Stimulated activated CD8-positive, alpha-beta memory T cell treated with anti-CD3 and anti-CD28 coated beads, Interleukin-15, amount 100 ng/mL, for 48 hours (primary cell): ENCODE measurements at regions not wholly inside any gene's neighbourhood (a gene's known extent, or its start where the extent isn't known, plus 50 kb on each side); places are given as distances from the start of the nearest gene placed in this dataset.
"Not testable (repeated sequence)": the region's sequence is repeated elsewhere in the genome, so short reads cannot be mapped to it uniquely, and the experiment has no call there.

Experiments
- DNase-seq, 2 donors: peaks; one replicate each; pipeline ENCODE4 v3.0.0-alpha.2; 2020; ENCODE audit warnings: low read depth in 2 of 2

- no peak for DNase-seq
Measured at GRCh38 chr11:29485641-29486040, 531.2 kb downstream of the KCNA4 start.

GRCh38 chr11:29484548-29484947 lies 532.3 kb downstream of the KCNA4 start:
- no peak for DNase-seq

GRCh38 chr11:29483831-29484230 lies 533.0 kb downstream of the KCNA4 start:
- DNase-seq: no peak

DNA sequence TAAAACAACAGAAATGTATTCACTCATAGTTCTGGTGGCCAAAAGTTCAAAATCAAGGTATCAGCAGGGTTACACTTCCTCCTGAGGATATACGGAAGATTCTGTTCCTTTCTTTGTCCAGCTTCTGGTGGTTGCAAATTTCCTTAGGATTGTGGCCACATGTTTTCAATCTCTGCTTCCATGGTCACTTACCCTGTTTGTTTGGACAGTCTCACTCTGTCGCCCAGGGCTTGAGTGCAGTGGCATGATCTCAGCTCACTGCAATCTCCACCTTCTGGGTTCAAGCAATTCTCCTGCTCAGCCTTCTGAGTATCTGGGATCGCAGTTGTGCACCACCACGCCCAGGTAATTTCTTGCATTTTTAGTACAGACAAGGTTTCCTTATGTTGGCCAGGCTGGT lies 534.3 kb downstream of the KCNA4 start:
- DNase-seq: no peak

DNA sequence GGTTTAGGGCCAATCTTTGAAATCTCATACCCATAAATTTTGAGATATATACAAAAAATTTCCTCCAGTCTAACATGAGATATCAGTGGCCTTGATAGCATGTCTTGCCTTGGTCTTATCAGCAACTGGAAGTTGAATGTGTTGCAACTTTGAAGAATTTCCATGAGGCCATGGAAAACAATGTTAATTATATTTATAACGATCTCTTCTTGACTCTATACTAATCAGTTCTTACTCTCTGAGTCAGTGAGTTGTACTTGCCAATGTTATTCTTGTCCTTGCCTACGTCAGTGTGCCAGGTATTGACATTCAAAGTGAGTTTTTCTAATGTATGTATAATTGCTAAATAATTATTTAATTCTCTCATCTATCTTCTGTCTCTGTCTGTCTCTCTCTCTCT lies 535.1 kb downstream of the KCNA4 start:
- no peak for DNase-seq

- no peak for DNase-seq
Measured at GRCh38 chr11:29480981-29481380, 535.8 kb downstream of the KCNA4 start.

- DNase-seq: no peak
Measured at GRCh38 chr11:29458252-29458651, 558.6 kb downstream of the KCNA4 start.

- DNase-seq: no peak
Measured at GRCh38 chr11:29452146-29452545, 564.7 kb downstream of the KCNA4 start.

GRCh38 chr11:29449281-29450074 lies 567.4 kb downstream of the KCNA4 start:
- no peak for DNase-seq

DNA sequence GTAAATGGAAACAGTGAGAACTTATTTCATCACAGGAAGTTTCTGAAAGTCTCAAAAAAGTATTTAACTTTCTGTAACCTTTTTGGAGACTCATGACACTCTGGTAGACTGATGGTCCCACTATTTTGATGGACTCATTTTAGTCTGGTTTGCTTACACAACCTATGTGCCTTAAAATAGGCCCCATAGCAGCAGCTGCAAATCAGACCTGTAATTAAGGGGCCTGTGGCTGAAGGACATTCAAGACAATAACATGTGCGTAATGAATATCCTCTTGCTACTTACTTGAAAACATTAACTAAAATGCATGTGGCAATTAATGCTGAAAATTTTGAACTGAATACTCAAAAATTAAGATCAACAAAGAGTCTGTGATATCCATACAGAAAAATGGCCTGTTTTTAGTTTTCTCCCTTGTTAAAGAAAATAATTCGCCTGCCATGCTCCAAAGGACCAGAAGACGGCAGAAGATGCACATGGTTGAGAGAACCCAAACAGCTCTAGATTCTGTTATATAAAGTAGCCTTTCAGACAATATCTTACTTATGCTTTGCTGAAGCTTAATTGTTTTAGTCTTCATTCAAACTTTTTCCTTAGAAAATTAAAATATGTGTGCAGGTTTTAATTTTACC lies 568.5 kb downstream of the KCNA4 start:
- DNase-seq: no peak

DNA sequence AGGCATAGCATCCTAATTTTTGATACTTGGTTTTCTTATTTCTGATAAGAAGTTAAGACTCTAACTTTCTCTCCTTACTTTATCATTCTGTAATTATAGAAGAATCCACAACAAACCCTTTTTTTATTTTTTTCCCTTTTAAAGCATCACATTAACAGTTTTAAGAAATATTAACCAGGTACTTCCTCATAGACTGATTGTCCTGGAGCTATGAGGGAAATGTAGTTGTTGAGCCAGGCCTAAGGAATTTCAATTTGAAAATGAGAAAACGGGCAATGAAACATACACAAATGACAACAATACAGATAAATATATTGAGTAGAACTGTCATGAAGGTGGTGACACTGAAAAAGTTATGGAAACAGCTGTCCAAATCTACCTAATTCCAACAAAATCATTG lies 569.0 kb downstream of the KCNA4 start:
- no peak for DNase-seq

- no peak for DNase-seq
Measured at GRCh38 chr11:29446132-29446531, 570.7 kb downstream of the KCNA4 start.

GRCh38 chr11:29445191-29445590 lies 571.6 kb downstream of the KCNA4 start:
- not testable (repeated sequence) for DNase-seq

DNA sequence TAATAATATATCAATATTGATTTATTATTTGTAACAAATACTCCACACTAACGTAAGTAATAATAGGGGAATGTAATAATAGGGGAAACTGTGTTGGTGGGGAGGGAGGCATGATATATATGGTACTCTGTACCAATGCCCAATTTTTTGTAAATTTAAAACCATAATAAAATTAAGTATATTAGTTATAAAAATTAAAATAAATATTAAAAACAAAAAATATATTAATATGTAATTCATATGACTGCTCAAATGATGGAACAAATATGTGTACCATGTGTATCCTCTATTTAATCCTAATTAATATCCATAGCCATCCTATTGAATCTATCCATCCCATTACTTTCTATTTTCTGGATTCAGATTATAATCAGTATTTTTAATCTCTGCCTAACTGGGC lies 578.0 kb downstream of the KCNA4 start:
- no peak for DNase-seq

GRCh38 chr11:29435421-29435820 lies 581.4 kb downstream of the KCNA4 start:
- DNase-seq: no peak

- DNase-seq: no peak
Measured at GRCh38 chr11:29432719-29433325, 584.0 kb downstream of the KCNA4 start.

DNA sequence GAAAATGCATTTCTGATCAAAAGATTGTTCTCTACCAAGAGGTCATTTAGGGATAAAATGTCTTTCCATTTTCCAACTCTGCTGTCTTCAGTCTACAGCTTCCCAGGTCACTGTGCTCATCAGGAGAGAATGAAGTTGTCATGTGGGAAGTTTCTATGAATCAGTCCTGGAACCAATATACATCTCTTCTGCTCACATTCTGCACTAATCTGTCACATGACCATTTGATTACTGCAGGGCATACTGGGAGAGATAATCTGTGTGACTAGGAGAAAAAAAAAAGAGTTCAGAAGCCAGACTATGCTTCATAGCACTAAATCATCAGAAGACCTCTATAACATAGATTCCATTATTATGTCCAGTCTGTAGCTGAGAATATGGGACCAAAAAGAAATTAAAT lies 611.5 kb downstream of the KCNA4 start:
- no peak for DNase-seq

DNA sequence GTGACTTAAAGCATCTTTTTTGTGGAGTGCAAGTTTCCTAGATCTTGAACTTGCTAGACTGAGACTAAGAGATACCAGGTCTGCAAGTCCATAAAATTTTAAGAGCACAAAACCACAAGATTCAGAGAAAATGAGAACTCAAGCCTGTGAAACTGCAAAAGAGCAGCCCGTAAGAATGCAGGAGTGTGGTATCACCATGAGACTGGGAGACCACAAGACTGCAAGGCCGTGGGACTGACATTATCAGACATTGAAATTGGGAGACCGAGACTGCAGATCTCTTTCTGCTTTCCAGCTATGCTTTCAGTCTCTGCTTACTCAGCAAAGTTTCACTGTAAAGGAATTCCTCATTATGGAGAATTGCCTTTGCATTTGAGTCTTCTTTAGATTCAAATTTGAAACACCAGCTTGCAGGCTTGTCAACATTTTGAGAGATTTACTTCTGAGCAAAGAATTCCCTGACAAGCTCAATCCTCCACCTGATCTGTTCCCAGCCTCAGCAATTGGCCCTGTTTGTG lies 621.2 kb downstream of the KCNA4 start:
- no peak for DNase-seq

DNA sequence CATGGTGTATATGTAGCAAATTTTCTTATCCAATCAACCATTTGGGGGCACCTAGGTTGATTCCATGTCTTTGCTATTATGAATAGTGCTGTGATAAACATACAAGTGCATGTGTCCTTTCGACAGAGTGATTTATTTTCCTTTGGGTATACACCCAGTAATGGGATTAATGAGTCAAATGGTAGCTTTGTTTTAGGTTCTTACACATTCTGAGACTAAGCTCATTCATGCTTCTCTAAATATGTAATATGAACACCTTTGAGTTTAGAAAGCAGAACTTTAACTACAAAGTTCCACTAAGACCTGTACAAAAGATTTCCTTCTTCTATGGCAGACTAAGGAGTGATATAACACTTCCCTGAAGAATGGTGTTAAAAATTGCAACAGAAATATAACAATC lies 627.0 kb downstream of the KCNA4 start:
- no peak for DNase-seq

DNA sequence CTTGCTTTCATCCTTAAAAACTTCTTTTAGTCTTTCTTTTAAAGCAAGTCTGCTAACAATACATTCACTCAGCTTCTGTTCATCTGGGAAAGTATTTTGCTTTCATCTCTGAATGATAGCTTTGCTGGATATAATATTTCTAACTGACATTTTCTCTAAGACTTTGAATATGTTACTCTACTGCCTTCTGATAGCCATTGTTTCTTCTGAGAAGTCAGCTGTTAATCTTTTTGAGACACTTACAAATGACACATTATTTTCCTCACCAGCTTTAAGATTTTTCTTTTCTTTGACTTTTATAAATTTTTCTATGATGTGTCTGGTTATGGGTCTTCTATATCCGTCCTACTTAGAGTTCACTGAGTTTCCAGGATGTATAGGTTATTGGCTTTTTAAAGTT lies 643.1 kb downstream of the KCNA4 start:
- no peak for DNase-seq

DNA sequence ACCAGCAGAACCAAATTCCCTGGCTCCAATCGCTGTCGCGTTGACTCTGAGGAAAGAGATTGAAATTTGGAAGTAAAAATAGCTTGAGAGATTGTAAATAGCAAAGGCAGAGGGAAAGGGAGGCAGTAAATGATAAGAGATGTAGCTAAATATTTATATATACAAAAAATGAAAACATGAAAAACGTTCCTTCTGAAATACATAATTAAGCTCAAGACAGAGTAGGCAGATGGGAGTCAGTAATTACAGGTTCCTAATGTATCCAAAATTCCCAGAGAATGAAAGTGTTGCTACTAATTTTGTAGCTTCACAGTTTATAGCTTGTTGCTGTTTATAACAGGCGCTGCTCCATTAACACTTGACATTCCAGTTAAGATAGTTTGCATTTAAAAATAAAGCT lies 648.7 kb downstream of the KCNA4 start:
- DNase-seq: no peak

DNA sequence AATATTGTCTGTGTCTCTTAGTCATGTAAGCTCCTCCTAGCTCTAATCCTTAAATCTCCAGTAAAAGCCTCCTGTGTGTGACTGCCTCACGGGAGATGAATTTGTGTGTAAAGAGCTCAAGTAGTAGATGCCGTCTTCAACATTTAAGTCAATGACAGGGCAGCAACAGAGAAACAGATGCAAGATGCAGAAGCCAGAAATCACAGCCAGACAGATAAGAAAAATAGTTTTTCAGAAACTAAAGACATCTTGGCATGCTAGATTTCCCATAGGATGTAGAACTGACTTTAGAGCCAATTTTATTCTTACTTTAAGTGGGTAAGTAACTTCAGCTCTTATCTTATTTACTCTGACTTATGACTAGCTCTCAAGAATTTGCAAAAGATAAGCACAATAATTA lies 652.8 kb downstream of the KCNA4 start:
- DNase-seq: no peak

DNA sequence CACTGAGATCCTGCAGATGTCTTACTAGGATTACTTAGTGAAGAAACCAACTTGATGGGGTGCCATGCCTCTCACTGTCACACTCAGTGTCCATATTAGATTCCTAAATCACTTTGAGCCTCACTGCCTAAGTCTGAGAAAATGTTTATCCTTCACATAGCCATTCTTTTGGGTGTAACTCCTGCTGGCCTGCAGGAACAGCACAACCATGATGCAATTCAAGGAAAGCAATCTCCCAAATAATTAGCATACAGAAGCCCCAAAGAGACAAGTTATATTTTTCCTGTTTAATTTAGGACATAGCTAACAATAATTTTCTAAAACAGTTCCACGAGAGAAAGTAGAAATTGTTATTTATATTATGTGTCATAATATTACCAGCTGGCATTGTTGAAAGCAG lies 655.5 kb downstream of the KCNA4 start:
- DNase-seq: no peak
